CD4-positive, alpha-beta T cell treated with Interleukin-4 for 4 hours (primary cell): ENCODE measurements at regions not wholly inside any gene's neighbourhood (a gene's known extent, or its start where the extent isn't known, plus 50 kb on each side); places are given as distances from the start of the nearest gene placed in this dataset.
"Not testable (repeated sequence)": the region's sequence is repeated elsewhere in the genome, so short reads cannot be mapped to it uniquely, and the experiment has no call there.

ENCODE experiments used
- DNase-seq: peaks from one replicate; pipeline ENCODE4 v3.0.0-alpha.2; 2020

- DNase-seq: no peak
Measured at GRCh38 chr20:52098186-52098585, 93.4 kb downstream of the ZFP64 start.

GRCh38 chr20:52096117-52096516 is 95.5 kb downstream of the ZFP64 start:
- no peak for DNase-seq

GRCh38 chr20:52094693-52095092 is 96.9 kb downstream of the ZFP64 start:
- DNase-seq: no peak

GRCh38 chr20:52093575-52093974 is 98.0 kb downstream of the ZFP64 start:
- no peak for DNase-seq

- DNase-seq: no peak
Measured at GRCh38 chr20:52090035-52090434, 101.5 kb downstream of the ZFP64 start.

GRCh38 chr20:52087471-52087870 is 104.1 kb downstream of the ZFP64 start:
- DNase-seq: no peak

GRCh38 chr20:52086878-52087277 is 104.7 kb downstream of the ZFP64 start:
- DNase-seq: no peak

- DNase-seq: no peak
Measured at GRCh38 chr20:52084727-52085126, 106.9 kb downstream of the ZFP64 start.

GRCh38 chr20:52083627-52084232 is 107.8 kb downstream of the ZFP64 start:
- DNase-seq: peak; percentile 27

- DNase-seq: peak; percentile 22
Measured at GRCh38 chr20:52082612-52083011, 109.0 kb downstream of the ZFP64 start.

- DNase-seq: no peak
Measured at GRCh38 chr20:52081791-52082190, 109.8 kb downstream of the ZFP64 start.

- DNase-seq: no peak
Measured at GRCh38 chr20:52081066-52081465, 110.5 kb downstream of the ZFP64 start.

GRCh38 chr20:52078289-52078688 is 113.3 kb downstream of the ZFP64 start:
- DNase-seq: no peak

- DNase-seq: no peak
Measured at GRCh38 chr20:52076164-52076563, 115.4 kb downstream of the ZFP64 start.

- DNase-seq: no peak
Measured at GRCh38 chr20:52075400-52075799, 116.2 kb downstream of the ZFP64 start.

- no peak for DNase-seq
Measured at GRCh38 chr20:52071136-52071535, 120.4 kb downstream of the ZFP64 start.

GRCh38 chr20:52064931-52065330 is 126.6 kb downstream of the ZFP64 start:
- no peak for DNase-seq

GRCh38 chr20:52062452-52063209 is 128.9 kb downstream of the ZFP64 start:
- no peak for DNase-seq

GRCh38 chr20:52060794-52061714 is 130.5 kb downstream of the ZFP64 start:
- DNase-seq: no peak

- DNase-seq: not testable (repeated sequence)
Measured at GRCh38 chr20:52057133-52057532, 134.4 kb downstream of the ZFP64 start.

- no peak for DNase-seq
Measured at GRCh38 chr20:52056203-52057062, 135.1 kb downstream of the ZFP64 start.

- DNase-seq: peak; percentile 24
Measured at GRCh38 chr20:52054123-52054522, 137.5 kb downstream of the ZFP64 start.
